ENCODE measurements at regions not wholly inside any gene's neighbourhood (a gene's known extent, or its start where the extent isn't known, plus 50 kb on each side); places are given as distances from the start of the nearest gene placed in this dataset.

GRCh38 chr11:111128076-111128870, 117.3 kb upstream of the POU2AF2 start:
- DNase-seq (ENCODE audit: low read depth) = no peak
- no peak for TF ChIP-seq CTCF (IDR thresholded peaks at IDR 0.05; ENCODE audit: low read depth, low read length, missing control alignments)
- in situ Hi-C loops (cut with HindIII; ENCODE audit: low sequenced_read_pairs) = no loop called here
- H3K4me3 ChIP-seq (ENCODE audit: low read depth, low read length) = no peak overlapping the region

- DNase-seq (ENCODE audit: low read depth) = no peak
- no peak for TF ChIP-seq CTCF (IDR thresholded peaks at IDR 0.05; ENCODE audit: low read depth, low read length, missing control alignments)
- H3K4me3 ChIP-seq (ENCODE audit: low read depth, low read length) = no peak overlapping the region
- in situ Hi-C loops (cut with HindIII; ENCODE audit: low sequenced_read_pairs) = no loop called here
Measured at GRCh38 chr11:111124724-111125123, 120.8 kb upstream of the POU2AF2 start.

GRCh38 chr11:111123463-111124398, 121.8 kb upstream of the POU2AF2 start:
- in situ Hi-C loops (cut with HindIII; ENCODE audit: low sequenced_read_pairs) = no loop called here

GRCh38 chr11:111120696-111121302, 124.7 kb upstream of the POU2AF2 start:
- in situ Hi-C loops (cut with HindIII; ENCODE audit: low sequenced_read_pairs) = no loop called here
- TF ChIP-seq CTCF (IDR thresholded peaks at IDR 0.05; ENCODE audit: low read depth, low read length, missing control alignments) = no peak
- H3K4me3 ChIP-seq (ENCODE audit: low read depth, low read length) = no peak overlapping the region
- no peak for DNase-seq (ENCODE audit: low read depth)

More at GRCh38 chr11:111123463-111124398, 121.8 kb upstream of the POU2AF2 start:
- H3K4me3 ChIP-seq (ENCODE audit: low read depth, low read length) = no peak overlapping the region
- DNase-seq (ENCODE audit: low read depth) = no peak
- TF ChIP-seq CTCF (IDR thresholded peaks at IDR 0.05; ENCODE audit: low read depth, low read length, missing control alignments) = no peak

- no peak for TF ChIP-seq CTCF (IDR thresholded peaks at IDR 0.05; ENCODE audit: low read depth, low read length, missing control alignments)
- in situ Hi-C loops (cut with HindIII; ENCODE audit: low sequenced_read_pairs) = no loop called here
- no peak overlapping the region for H3K4me3 ChIP-seq (ENCODE audit: low read depth, low read length)
- no peak for DNase-seq (ENCODE audit: low read depth)
Measured at GRCh38 chr11:111120161-111120560, 125.4 kb upstream of the POU2AF2 start.

GRCh38 chr11:111119751-111120150, 125.8 kb upstream of the POU2AF2 start:
- no peak overlapping the region for H3K4me3 ChIP-seq (ENCODE audit: low read depth, low read length)
- DNase-seq (ENCODE audit: low read depth) = no peak
- no peak for TF ChIP-seq CTCF (IDR thresholded peaks at IDR 0.05; ENCODE audit: low read depth, low read length, missing control alignments)
- in situ Hi-C loops (cut with HindIII; ENCODE audit: low sequenced_read_pairs) = no loop called here
